ENCODE measurements at regions not wholly inside any gene's neighbourhood (a gene's known extent, or its start where the extent isn't known, plus 50 kb on each side); places are given as distances from the start of the nearest gene placed in this dataset.

GRCh38 chr9:109994141-109994540, 213.8 kb downstream of the C9orf152 start:
- TF ChIP-seq ZNF274 (IDR thresholded peaks at IDR 0.05; ENCODE audit: low read depth, low read length) (no peak), SUZ12 (IDR thresholded peaks at IDR 0.05; ENCODE audit: extremely low read depth, insufficient read depth, insufficient read length) (no peak)

Measured in NT2/D1 (cell line).